Activated CD8-positive, alpha-beta memory T cell treated with anti-CD3 and anti-CD28 coated beads for 4 hours (primary cell): ENCODE measurements at regions not wholly inside any gene's neighbourhood (a gene's known extent, or its start where the extent isn't known, plus 50 kb on each side); places are given as distances from the start of the nearest gene placed in this dataset.

Experiments
- DNase-seq, 2 donors: peaks; one replicate each; pipeline ENCODE4 v3.0.0-alpha.2; 2020; ENCODE audit warnings: low read depth in 2 of 2

- no peak for DNase-seq
These were observed 462.3 kb upstream of the JARID2 start for GRCh38 chr6:14783594-14783993.

GRCh38 chr6:14784596-14785492 lies 461.0 kb upstream of the JARID2 start:
- no peak for DNase-seq

- DNase-seq, result no peak
These were observed 460.4 kb upstream of the JARID2 start for GRCh38 chr6:14785493-14785790.

- DNase-seq, result no peak
These were observed 459.9 kb upstream of the JARID2 start for GRCh38 chr6:14786008-14786407.

GRCh38 chr6:14786455-14786854 lies 459.4 kb upstream of the JARID2 start:
- no peak for DNase-seq

- no peak for DNase-seq
These were observed 458.6 kb upstream of the JARID2 start for GRCh38 chr6:14787250-14787649.

- no peak for DNase-seq
These were observed 458.2 kb upstream of the JARID2 start for GRCh38 chr6:14787677-14788076.

GRCh38 chr6:14789996-14790395 lies 455.9 kb upstream of the JARID2 start:
- DNase-seq, result no peak

GRCh38 chr6:14790976-14791375 lies 454.9 kb upstream of the JARID2 start:
- no peak for DNase-seq

- no peak for DNase-seq
These were observed 454.3 kb upstream of the JARID2 start for GRCh38 chr6:14791526-14791925.

GRCh38 chr6:14792118-14792955 lies 453.5 kb upstream of the JARID2 start:
- DNase-seq, result no peak

- no peak for DNase-seq
These were observed 450.4 kb upstream of the JARID2 start for GRCh38 chr6:14795451-14795850.

- DNase-seq, result no peak
These were observed 448.7 kb upstream of the JARID2 start for GRCh38 chr6:14796974-14797762.

- no peak for DNase-seq
These were observed 447.8 kb upstream of the JARID2 start for GRCh38 chr6:14797875-14798593.

GRCh38 chr6:14798594-14798982 lies 447.3 kb upstream of the JARID2 start:
- no peak for DNase-seq

GRCh38 chr6:14798996-14799588 lies 446.8 kb upstream of the JARID2 start:
- DNase-seq, result no peak

- no peak for DNase-seq
These were observed 445.9 kb upstream of the JARID2 start for GRCh38 chr6:14799928-14800327.

- DNase-seq, result no peak
These were observed 443.2 kb upstream of the JARID2 start for GRCh38 chr6:14802514-14803160.

GRCh38 chr6:14804001-14804784 lies 441.7 kb upstream of the JARID2 start:
- no peak for DNase-seq

- no peak for DNase-seq
These were observed 441.1 kb upstream of the JARID2 start for GRCh38 chr6:14804785-14805210.
